ENCODE measurements at regions not wholly inside any gene's neighbourhood (a gene's known extent, or its start where the extent isn't known, plus 50 kb on each side); places are given as distances from the start of the nearest gene placed in this dataset.

DNA sequence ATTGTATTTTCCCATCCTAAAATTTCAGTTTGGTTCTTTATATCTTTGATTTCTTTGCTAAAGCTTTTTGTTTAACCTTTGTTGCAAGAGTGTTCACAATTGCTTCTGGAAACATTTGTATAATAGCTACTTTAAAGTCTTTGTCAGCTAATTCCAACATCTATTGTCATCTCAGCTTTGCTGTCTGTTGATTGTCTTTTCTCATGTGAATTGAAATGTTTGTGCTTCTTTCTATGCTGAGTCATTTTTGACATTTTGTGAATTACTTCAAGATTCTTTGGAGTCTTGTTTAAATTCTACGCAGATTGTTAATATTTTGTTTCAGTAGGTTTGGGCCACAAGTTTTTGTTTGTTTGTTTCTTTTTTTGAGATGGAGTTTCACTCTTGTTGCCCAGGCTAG, 73.2 kb downstream of the SUCNR1 start:
- no peak for TF ChIP-seq POLR2A (IDR thresholded peaks at IDR 0.05)
- TF ChIP-seq, protein P1, sequence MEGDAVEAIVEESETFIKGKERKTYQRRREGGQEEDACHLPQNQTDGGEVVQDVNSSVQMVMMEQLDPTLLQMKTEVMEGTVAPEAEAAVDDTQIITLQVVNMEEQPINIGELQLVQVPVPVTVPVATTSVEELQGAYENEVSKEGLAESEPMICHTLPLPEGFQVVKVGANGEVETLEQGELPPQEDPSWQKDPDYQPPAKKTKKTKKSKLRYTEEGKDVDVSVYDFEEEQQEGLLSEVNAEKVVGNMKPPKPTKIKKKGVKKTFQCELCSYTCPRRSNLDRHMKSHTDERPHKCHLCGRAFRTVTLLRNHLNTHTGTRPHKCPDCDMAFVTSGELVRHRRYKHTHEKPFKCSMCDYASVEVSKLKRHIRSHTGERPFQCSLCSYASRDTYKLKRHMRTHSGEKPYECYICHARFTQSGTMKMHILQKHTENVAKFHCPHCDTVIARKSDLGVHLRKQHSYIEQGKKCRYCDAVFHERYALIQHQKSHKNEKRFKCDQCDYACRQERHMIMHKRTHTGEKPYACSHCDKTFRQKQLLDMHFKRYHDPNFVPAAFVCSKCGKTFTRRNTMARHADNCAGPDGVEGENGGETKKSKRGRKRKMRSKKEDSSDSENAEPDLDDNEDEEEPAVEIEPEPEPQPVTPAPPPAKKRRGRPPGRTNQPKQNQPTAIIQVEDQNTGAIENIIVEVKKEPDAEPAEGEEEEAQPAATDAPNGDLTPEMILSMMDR (IDR thresholded peaks at IDR 0.05) = no peak
